ENCODE measurements at regions not wholly inside any gene's neighbourhood (a gene's known extent, or its start where the extent isn't known, plus 50 kb on each side); places are given as distances from the start of the nearest gene placed in this dataset.

DNA sequence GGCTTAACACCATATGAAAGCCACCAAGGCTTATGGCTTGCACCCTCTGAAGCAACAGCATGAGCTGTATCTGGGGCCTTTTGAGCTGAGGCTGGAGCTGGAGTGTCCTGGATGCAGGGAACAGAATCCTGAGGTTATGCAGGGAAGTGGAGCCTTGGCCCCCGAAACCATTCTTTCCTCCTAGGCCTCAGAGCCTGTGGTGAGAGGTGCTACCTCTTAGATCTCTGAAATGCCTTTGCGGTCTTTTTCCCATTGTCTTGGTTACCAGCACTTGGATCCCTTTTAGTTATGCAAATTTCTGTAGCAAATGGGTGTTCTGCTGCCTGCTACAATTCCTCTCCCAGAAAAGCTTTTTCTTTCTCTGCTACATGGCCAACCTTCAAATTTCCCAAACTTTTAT is 72.7 kb upstream of the CLPB start:
- TF ChIP-seq, protein P1, sequence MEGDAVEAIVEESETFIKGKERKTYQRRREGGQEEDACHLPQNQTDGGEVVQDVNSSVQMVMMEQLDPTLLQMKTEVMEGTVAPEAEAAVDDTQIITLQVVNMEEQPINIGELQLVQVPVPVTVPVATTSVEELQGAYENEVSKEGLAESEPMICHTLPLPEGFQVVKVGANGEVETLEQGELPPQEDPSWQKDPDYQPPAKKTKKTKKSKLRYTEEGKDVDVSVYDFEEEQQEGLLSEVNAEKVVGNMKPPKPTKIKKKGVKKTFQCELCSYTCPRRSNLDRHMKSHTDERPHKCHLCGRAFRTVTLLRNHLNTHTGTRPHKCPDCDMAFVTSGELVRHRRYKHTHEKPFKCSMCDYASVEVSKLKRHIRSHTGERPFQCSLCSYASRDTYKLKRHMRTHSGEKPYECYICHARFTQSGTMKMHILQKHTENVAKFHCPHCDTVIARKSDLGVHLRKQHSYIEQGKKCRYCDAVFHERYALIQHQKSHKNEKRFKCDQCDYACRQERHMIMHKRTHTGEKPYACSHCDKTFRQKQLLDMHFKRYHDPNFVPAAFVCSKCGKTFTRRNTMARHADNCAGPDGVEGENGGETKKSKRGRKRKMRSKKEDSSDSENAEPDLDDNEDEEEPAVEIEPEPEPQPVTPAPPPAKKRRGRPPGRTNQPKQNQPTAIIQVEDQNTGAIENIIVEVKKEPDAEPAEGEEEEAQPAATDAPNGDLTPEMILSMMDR (IDR thresholded peaks at IDR 0.05 in 4 of 5, conservative IDR thresholded peaks at IDR 0.05 in 1 of 5): no peak
- no peak for TF ChIP-seq POLR2A (IDR thresholded peaks at IDR 0.05)
